Hepatocyte (in vitro differentiated cells): ENCODE measurements at regions not wholly inside any gene's neighbourhood (a gene's known extent, or its start where the extent isn't known, plus 50 kb on each side); places are given as distances from the start of the nearest gene placed in this dataset.

Source experiments
- DNase-seq: peaks from one replicate; pipeline ENCODE4 v3.0.0-alpha.2; 2016; ENCODE audit warnings: low spot score
- H2AFZ ChIP-seq: fragments of 200-600 bp; sonication (generic); 2 replicates; pipeline ENCODE4 v1.6.0; 2016; ENCODE audit warnings: antibody characterized with exemption, mild to moderate bottlenecking
- H3K27ac ChIP-seq: fragments of 200-600 bp; sonication (generic); 2 replicates; pipeline ENCODE4 v1.5.1; 2016; ENCODE audit warnings: mild to moderate bottlenecking
- H3K27me3 ChIP-seq: fragments of 200-600 bp; sonication (generic); 2 replicates; pipeline ENCODE4 v1.6.1; 2016
- H3K36me3 ChIP-seq: fragments of 200-600 bp; sonication (generic); replicated peaks from 2 replicates; pipeline ENCODE4 v1.5.1; 2016; ENCODE audit warnings: low read depth; ENCODE audit not compliant: insufficient read depth
- H3K4me1 ChIP-seq: fragments of 200-600 bp; sonication (generic); 2 replicates; pipeline ENCODE4 v1.5.1; 2016; ENCODE audit warnings: mild to moderate bottlenecking, moderate library complexity; ENCODE audit not compliant: insufficient read depth
- H3K4me2 ChIP-seq: fragments of 200-600 bp; sonication (generic); 2 replicates; pipeline ENCODE4 v1.6.0; 2016
- H3K4me3 ChIP-seq: fragments of 200-600 bp; sonication (generic); 2 replicates; pipeline ENCODE4 v1.5.1; 2016; ENCODE audit warnings: mild to moderate bottlenecking
- H3K79me2 ChIP-seq: fragments of 200-600 bp; sonication (generic); 2 replicates; pipeline ENCODE4 v1.6.0; 2017; ENCODE audit warnings: mild to moderate bottlenecking
- H3K9me2 ChIP-seq: fragments of 200-600 bp; sonication (generic); replicated peaks from 2 replicates; pipeline ENCODE4 v1.6.0; 2017; ENCODE audit warnings: mild to moderate bottlenecking; ENCODE audit not compliant: insufficient read depth
- H3K9me3 ChIP-seq: fragments of 200-600 bp; sonication (generic); 2 replicates; pipeline ENCODE4 v1.5.1; 2016; ENCODE audit warnings: low read depth, mild to moderate bottlenecking
- H4K20me1 ChIP-seq: fragments of 200-600 bp; sonication (generic); 2 replicates; pipeline ENCODE4 v1.6.0; 2016; ENCODE audit warnings: mild to moderate bottlenecking; ENCODE audit not compliant: insufficient read depth, poor library complexity, severe bottlenecking
- CTCF ChIP-seq: fragments of 200-600 bp; sonication (generic); IDR thresholded peaks from 2 replicates; pipeline ENCODE4 v1.5.1; 2016; ENCODE audit warnings: antibody characterized with exemption, mild to moderate bottlenecking; ENCODE audit not compliant: poor library complexity
- EZH2 ChIP-seq: fragments of 200-600 bp; sonication (generic); IDR thresholded peaks from 2 replicates; pipeline ENCODE4 v1.6.1; 2016; ENCODE audit warnings: antibody characterized with exemption, mild to moderate bottlenecking, borderline replicate concordance
- EZH2phosphoT487 ChIP-seq: fragments of 200-600 bp; sonication (generic); IDR thresholded peaks from one replicate; pipeline ENCODE4 v1.6.1; 2018; ENCODE audit warnings: antibody characterized with exemption, mild to moderate bottlenecking, low read depth, moderate library complexity; ENCODE audit not compliant: unreplicated experiment, severe bottlenecking
- WGBS: methylation state at CpG from one replicate; pipeline ENCODE4 v1.1.6; 2016; ENCODE audit warnings: low lambda C conversion rate; ENCODE audit errors: missing lambda C conversion rate; 5-methylcytosine and 5-hydroxymethylcytosine counted together

GRCh38 chr20:60486315-60486714 lies 528.1 kb downstream of the CDH26 start:
- H3K9me2 ChIP-seq = no peaks in the 10 kb centered on the region
- no peak for DNase-seq
- TF ChIP-seq EZH2phosphoT487 = no peak
- TF ChIP-seq EZH2 = no peak
- TF ChIP-seq CTCF = no peak
- H3K36me3 ChIP-seq = no peaks in the 10 kb centered on the region
- 76% methylated on average over 10 of the region's 10 CpGs for WGBS
- no peak overlapping the region for H3K27ac ChIP-seq
- H3K4me1 ChIP-seq = no peaks in the 10 kb centered on the region
- no peaks in the 10 kb centered on the region for H3K27me3 ChIP-seq
- no peaks in the 10 kb centered on the region for H3K79me2 ChIP-seq
- H4K20me1 ChIP-seq = no peaks in the 10 kb centered on the region
- no peak overlapping the region for H3K4me2 ChIP-seq
- no peak overlapping the region for H2AFZ ChIP-seq
- no peaks in the 10 kb centered on the region for H3K9me3 ChIP-seq
- no peak overlapping the region for H3K4me3 ChIP-seq

GRCh38 chr20:60486937-60487336 lies 528.7 kb downstream of the CDH26 start:
- Histone ChIP-seq H2AFZ (no peak overlapping the region), H3K4me2 (no peak overlapping the region), H3K36me3 (no peaks in the 10 kb centered on the region), H3K9me2 (no peaks in the 10 kb centered on the region), H3K27me3 (no peaks in the 10 kb centered on the region), H3K79me2 (no peaks in the 10 kb centered on the region), H4K20me1 (no peaks in the 10 kb centered on the region), H3K4me1 (no peaks in the 10 kb centered on the region), H3K4me3 (no peak overlapping the region), H3K9me3 (no peaks in the 10 kb centered on the region), H3K27ac (no peak overlapping the region)
- no peak for DNase-seq
- TF ChIP-seq EZH2phosphoT487 = no peak
- no peak for TF ChIP-seq EZH2
- WGBS = 91% methylated on average over 8 of the region's 8 CpGs

- WGBS = 78% methylated on average over 8 of the region's 8 CpGs
- Histone ChIP-seq H3K4me3 (no peak overlapping the region), H3K4me1 (no peaks in the 10 kb centered on the region), H4K20me1 (no peaks in the 10 kb centered on the region), H2AFZ (no peak overlapping the region), H3K4me2 (no peak overlapping the region), H3K27me3 (peaks cover 4% of the 10 kb centered on the region), H3K9me2 (no peaks in the 10 kb centered on the region), H3K79me2 (no peaks in the 10 kb centered on the region), H3K9me3 (no peaks in the 10 kb centered on the region), H3K27ac (no peak overlapping the region), H3K36me3 (no peaks in the 10 kb centered on the region)
- no peak for DNase-seq
- no peak for TF ChIP-seq CTCF
- TF ChIP-seq EZH2 = no peak
- no peak for TF ChIP-seq EZH2phosphoT487
Measured at GRCh38 chr20:60490217-60491050, 532.2 kb downstream of the CDH26 start.

GRCh38 chr20:60491051-60491581 lies 532.9 kb downstream of the CDH26 start:
- no peaks in the 10 kb centered on the region for H3K9me3 ChIP-seq
- H3K4me3 ChIP-seq = no peak overlapping the region
- no peaks in the 10 kb centered on the region for H3K4me1 ChIP-seq
- no peak for DNase-seq
- no peak overlapping the region for H2AFZ ChIP-seq
- no peaks in the 10 kb centered on the region for H3K36me3 ChIP-seq
- H3K27ac ChIP-seq = no peak overlapping the region
- H3K9me2 ChIP-seq = no peaks in the 10 kb centered on the region
- WGBS = 80% methylated on average over 5 of the region's 5 CpGs
- no peaks in the 10 kb centered on the region for H4K20me1 ChIP-seq
- no peak for TF ChIP-seq CTCF
- no peak for TF ChIP-seq EZH2phosphoT487
- no peak for TF ChIP-seq EZH2
- H3K27me3 ChIP-seq = peaks cover 4% of the 10 kb centered on the region
- H3K79me2 ChIP-seq = no peaks in the 10 kb centered on the region
- H3K4me2 ChIP-seq = no peak overlapping the region
